Fibroblast of skin of left quadriceps (primary cell): ENCODE measurements at regions not wholly inside any gene's neighbourhood (a gene's known extent, or its start where the extent isn't known, plus 50 kb on each side); places are given as distances from the start of the nearest gene placed in this dataset.
"Not testable (repeated sequence)": the region's sequence is repeated elsewhere in the genome, so short reads cannot be mapped to it uniquely, and the experiment has no call there.

Experiments
- DNase-seq, 2 experiments: peaks; one replicate each; pipeline ENCODE4 v3.0.0-alpha.2; 2013; ENCODE audit warnings: low read depth in 2 of 2

DNA sequence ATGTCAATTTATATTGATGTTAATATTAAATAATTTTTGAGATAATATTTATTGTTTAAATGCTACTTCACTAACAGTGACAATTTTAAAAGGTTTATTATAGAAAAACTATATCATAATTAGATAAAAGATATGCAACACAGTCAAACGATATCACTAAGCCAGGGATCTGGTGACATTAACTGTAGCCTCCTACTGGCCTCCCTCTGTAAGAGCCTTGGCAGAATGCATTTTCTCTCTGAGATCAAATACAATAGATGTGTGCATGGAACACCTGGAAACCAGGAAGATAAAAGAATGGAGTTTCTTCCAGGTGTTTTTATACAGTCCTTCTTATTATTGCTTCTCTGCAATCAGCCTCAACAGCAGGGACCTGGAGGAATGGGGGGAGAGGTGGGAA, 1762.1 kb downstream of the BRINP3 start:
- no peak for DNase-seq

- DNase-seq, result no peak
These were observed 1757.9 kb downstream of the BRINP3 start for GRCh38 chr1:188719735-188720134.

- DNase-seq, result no peak
These were observed 1754.2 kb downstream of the BRINP3 start for GRCh38 chr1:188723332-188724020.

DNA sequence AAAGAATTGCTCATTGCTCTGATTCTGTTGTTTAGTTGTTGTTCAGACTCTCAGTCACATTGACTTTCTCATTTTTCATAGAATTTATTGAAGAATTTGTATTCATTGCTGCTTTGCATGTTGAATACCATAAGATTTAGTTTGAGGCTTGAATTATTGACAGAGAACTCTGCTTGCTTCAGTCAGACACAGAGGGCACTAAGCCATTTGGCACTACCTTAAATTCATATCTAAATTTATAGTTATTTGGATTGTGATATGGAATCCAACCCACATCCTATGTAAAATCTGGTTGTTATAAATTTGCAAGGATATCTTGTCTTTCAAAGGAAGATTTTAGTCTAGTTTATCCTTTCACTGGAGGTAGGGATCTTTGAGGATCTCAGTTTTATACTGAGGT, 1748.6 kb downstream of the BRINP3 start:
- no peak for DNase-seq

DNA sequence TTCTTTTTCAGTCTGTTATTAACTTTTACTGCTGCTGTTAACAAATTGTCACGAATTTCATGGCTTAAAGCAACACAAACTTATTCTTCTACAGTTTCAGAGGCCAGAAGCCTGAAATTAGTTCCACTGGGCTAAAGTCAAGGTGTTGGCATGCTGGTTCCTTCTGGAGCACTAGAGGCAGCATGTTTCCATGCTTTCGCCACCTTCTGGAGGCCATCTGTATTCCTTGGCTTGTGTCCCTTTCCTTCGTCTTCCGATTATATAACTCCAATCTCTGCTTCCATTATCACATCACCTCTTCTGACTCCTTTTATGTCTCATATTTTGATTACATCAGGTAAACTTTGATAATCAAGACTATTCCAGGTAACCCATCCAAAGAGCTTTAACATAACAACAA, 1742.1 kb downstream of the BRINP3 start:
- DNase-seq, result no peak

DNA sequence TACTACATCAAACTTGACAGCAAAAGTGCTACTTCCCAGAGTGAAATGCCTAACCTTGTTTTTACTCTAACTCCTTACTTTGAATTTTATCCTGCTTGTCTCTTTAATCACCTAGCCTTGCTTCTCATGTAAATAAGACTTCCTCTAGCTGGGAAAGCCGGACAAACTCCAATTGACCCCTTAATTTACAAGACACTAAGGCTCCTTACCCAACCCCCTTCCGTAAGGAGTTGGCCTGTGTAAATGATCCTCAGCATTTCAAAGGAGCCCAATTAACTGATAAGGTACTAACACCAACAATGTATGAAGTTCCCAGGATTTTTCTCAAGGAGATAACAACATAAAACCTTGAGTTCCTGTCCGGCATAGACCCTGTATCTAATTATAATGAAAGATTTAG, 1728.4 kb downstream of the BRINP3 start:
- not testable (repeated sequence) for DNase-seq

DNA sequence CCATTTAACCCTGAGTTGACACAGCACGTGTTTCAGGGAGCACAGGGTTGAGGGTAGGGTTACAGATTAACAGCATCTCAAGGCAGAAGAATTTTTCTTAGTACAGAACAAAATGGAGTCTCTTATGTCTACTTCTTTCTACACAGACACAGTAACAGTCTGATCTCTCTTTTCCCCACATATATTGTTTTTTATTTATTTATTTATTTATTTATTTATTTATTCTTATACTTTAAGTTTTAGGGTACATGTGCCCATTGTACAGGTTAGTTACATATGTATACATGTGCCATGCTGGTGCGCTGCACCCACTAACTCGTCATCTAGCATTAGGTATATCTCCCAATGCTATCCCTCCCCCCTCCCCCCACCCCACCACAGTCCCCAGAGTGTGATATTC, 1725.6 kb downstream of the BRINP3 start:
- not testable (repeated sequence) for DNase-seq

DNA sequence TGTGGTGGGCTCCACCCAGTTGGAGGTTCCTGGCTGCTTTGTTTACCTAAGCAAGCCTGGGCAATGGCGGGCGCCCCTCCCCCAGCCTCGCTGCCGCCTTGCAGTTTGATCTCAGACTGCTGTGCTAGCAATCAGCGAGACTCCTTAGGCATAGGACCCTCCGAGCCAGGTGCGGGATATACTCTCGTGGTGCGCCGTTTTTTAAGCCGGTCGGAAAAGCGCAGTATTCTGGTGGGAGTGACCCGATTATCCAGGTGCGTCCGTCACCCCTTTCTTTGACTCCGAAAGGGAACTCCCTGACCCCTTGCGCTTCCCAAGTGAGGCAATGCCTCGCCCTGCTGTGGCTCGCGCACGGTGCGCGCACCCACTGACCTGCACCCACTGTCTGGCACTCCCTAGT, 1719.9 kb downstream of the BRINP3 start:
- DNase-seq, result not testable (repeated sequence)

DNA sequence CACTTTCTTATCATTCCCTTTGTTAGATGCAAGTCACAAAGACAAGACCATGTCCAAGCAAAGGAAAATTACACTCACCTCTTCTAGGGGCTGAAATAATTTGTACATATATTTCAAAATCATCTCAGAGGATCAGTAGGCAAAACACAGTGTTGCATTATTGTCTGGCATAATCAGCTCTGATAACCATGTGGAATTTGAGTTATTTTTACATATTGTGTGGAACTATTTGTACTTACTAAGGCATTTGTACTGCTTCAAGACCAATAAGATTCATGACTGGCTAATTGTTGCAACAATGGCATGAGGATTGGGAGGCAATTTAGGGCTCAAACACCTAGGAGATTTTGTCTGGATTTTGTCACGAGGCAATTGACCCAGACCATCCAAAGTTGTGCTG, 1716.4 kb downstream of the BRINP3 start:
- DNase-seq, result no peak

DNA sequence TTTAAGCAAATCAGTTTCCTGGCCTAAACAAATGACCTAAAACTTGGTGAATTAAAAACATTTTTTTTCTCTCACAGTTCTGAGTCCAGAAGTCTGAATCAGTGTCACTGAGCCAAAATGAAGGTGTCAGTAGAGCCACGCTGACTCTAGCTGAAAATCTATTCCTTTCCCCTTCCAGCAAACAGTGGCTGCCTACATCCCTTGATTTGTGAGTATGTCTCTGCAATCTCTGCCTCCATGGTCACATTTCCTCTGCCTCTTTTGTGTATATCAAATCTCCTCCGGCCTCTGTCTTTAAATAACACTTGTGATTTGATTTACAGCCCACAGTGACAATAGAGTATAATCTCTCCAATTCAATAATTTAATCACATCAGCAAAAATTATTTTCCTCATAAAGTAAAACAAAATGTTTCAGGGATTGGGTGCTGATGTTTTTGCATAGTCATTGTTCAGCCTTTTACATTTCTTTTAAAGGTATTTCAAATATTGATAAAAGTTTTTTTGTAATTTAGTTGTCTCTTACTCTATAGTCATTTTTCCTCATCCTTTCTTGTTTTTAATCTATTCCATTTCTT, 1715.4 kb downstream of the BRINP3 start:
- no peak for DNase-seq

DNA sequence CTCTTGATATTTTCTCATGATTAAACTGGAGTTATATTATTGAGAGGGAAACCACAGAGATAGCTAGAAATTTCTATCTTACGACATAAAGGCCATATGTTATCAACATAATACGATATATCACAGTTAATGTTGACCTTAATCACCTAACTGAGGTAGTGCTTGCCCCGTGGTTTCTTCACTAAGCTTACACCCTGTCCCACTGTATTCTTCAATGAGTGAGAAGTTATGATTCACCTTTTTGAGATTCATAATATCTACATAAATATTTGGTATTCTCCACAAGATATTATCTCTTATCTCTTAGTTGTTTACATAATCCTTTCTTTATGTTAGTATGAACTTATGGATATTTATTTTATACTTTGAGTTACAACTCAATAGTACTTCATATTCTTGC, 1714.1 kb downstream of the BRINP3 start:
- no peak for DNase-seq

GRCh38 chr1:188769181-188769580, 1708.5 kb downstream of the BRINP3 start:
- no peak for DNase-seq

DNA sequence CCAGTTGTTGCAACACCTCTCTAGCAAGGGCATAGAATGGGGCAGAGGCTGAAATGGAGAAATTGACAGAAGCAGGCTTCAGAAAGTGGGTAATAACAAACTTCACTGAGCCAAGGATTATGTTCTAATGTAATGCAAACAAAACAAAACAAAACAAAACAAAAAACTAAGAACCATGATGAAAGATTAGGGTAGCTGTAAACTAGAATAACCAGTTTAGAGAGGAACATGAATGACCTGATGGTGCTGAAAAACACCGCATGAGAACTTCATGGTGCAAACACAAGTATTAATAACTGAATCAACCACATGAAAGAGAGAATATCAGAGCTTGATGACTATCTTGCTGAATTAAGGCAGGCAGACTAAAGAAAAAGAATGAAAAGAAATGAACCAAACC, 1707.7 kb downstream of the BRINP3 start:
- no peak for DNase-seq

DNA sequence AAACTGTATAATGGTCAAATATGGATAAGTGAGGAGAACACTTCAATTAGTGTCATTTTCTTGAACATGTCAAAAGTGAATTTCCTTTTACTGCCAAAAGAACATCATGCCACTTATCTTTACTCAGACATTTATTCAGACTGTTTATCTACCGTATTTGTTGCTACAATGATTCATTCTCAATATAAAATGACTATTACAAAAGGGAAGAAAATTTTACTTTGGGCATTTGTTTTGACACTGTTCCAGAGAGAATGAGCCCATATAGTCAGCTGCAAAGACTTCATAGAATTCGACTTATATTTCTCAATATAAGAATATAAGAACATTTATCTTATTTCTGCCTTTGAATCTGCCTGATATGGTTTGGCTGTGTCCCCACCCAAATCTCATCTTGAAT, 1699.1 kb downstream of the BRINP3 start:
- DNase-seq, result no peak

DNA sequence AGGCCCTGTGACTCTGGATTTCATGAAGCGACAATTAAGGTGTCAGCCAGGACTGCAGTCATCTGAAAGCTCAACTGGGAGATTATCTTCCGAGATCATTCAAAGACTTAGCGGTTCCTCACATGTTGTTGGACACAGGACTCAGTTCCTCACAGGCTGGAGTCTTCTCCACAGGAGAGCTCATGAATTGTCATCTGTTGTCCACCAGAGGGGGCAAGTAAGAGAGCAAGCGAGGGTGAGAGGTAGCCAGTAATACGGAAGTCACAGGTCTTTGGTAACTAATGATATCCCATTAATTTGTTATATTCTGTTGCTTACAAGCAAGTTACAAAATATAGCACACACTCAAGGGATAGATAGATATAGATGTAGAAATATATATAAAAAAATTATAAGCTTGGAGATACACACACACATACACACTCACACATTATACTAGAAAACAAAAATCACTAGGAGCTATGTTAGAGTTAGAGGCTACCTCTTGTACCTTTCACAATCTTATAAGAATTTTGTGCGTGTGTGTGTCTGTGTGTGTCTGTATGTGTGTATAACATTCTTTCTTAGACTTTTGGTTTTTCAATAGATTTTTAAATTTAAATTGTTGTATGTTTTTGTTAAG, 1695.3 kb downstream of the BRINP3 start:
- DNase-seq, result peak; percentile 11 to 22

DNA sequence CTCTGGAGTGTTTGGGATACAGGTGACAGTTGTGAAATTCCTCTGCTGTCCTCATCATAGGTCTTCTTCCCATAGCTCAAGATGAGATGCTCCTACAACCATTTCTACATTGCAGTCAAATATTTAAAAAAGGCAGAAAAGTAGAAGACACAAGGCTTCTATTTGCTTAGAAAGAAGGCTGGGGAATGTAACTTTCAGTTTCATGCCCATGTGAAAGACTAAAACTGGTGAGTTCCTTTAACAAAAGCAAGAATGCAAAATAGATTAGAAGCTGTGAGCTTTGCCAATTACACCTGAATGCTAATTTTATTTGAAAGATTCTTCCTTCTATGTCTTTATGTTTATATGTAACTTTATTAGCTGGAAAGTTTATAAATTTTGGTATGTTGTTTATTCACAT, 1682.7 kb downstream of the BRINP3 start:
- DNase-seq, result no peak

GRCh38 chr1:188812153-188812552, 1665.5 kb downstream of the BRINP3 start:
- not testable (repeated sequence) for DNase-seq

DNA sequence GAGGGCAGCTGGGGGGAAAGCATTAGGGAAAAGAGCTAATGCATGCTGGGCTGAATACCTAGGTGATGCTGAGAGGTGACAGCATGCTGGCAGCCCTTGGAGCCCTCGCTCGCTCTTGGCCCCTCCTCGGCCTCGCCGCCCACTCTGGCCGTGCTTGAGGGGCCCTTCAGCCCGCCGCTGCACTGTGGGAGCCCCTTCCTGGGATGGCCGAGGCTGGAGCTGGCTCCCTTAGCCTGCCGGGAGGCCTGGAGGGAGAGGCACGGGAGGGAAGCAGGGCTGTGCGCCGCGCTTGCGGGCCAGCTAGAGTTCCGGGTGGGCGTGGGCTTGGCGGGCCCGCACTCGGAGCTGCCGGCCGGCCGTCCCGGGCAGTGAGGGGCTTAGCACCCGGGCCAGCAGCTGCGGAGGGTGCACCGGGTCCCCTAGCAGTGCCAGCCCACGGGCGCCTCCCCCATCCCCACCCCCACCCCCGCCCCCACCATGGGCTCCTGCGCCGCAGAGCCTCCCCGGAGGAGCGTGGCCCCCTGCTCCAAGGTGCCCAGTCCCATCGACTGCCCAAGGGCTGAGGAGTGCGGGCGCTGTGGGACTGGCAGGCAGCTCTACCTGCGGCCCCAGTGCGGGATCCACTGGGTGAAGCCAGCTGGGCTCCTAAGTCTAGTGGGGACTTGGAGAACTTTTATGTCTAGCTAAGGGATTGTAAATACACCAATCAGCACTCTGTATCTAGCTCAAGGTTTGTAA, 1664.7 kb downstream of the BRINP3 start:
- not testable (repeated sequence) for DNase-seq

- DNase-seq, result no peak
These were observed 1659.8 kb downstream of the BRINP3 start for GRCh38 chr1:188817814-188818213.

DNA sequence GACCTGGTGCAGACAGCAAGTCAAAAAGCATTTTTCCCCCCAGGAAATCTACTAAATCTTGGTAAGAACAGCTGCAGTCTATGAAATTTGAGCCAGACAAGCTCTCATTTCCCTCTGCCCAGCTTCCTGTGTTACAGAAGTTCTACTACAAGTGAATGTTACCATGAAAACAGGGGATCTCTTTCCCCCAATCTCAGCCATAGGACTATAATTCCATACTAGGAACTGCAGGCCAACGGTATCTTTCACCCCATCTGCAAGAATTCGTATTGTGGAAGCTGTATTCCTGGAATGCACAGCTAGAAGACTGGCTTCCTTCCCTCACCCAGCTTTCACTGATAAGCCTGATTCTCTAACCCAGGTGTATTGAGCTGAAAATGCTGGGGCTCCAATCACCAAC, 1655.4 kb downstream of the BRINP3 start:
- DNase-seq, result no peak

- DNase-seq, result no peak
These were observed 1652.2 kb downstream of the BRINP3 start for GRCh38 chr1:188825471-188825870.

DNA sequence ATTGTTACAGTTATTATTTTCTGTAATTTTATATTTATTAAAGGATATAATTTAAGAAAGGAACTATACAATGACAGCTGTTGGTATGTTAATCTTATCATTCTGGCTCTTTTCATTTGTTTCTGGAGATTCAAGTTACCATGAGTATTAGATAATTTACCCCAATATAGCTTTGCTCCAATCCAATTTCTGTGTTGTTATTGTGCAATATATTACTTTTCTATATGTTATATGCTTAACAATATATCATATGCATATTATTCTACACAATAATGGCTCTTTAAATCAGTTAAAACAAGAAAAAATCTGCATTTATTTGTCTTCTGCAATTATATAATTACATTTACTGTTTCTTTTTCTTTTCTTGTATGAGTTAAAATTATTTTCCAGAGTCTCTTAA, 1650.9 kb downstream of the BRINP3 start:
- no peak for DNase-seq

- no peak for DNase-seq
These were observed 1650.3 kb downstream of the BRINP3 start for GRCh38 chr1:188827400-188827799.
